GM12878 (cell line): ENCODE measurements at regions not wholly inside any gene's neighbourhood (a gene's known extent, or its start where the extent isn't known, plus 50 kb on each side); places are given as distances from the start of the nearest gene placed in this dataset.

Experiments used
- ATAC-seq: fragments of 200-7000 bp; cut with Tn5 transposase; 3 replicates; pipeline ENCODE4 v1.9.1; 2020; ENCODE audit warnings: mild to moderate bottlenecking, moderate library complexity
- BruUV-seq: library from RNA; stranded (reverse); fragments of 400-500 nt; replicated peaks from 2 replicates; lab custom pipeline; 2021; lab: Mats Ljungman, UMichigan
- CTCF ChIA-PET: fragments of 300-600 bp; sonication (Branson Sonifier 250); formaldehyde crosslinking; extraction: SDS; loops from one replicate; lab custom pipeline; 2021; ENCODE audit warnings: inconsistent platforms; lab: Yijun Ruan, JAX
- POLR2A ChIA-PET: fragments of 350-600 bp; formaldehyde crosslinking; extraction: SDS; loops from one replicate; lab custom pipeline; 2021; ENCODE audit warnings: inconsistent platforms; lab: Charles Lee
- RAD21 ChIA-PET: fragments of 300-600 bp; sonication (Branson Sonifier 250); formaldehyde crosslinking; loops from one replicate; lab custom pipeline; 2023; ENCODE audit warnings: antibody characterized with exemption; ENCODE audit not compliant: unreplicated experiment; lab: Charles Lee
- SMC1A ChIA-PET: fragments of 300-600 bp; sonication (Branson Sonifier 250); formaldehyde crosslinking; loops from one replicate; lab custom pipeline; 2023; ENCODE audit not compliant: unreplicated experiment, uncharacterized antibody; lab: Charles Lee
- DNase-seq: peaks from one replicate; pipeline ENCODE4 v3.0.0-alpha.2; 2011; ENCODE audit warnings: low read depth, low spot score
- FAIRE-seq: peaks from 3 replicates; lab custom pipeline; 2011; peaks lifted over from hg19 to GRCh38; lab: Jason Lieb, UNC
- H2AFZ ChIP-seq: 2 replicates; pipeline ENCODE4 v1.6.0; 2011; ENCODE audit warnings: low read depth, low read length, control low read depth; ENCODE audit not compliant: control insufficient read depth
- H3K27ac ChIP-seq: 2 replicates; pipeline ENCODE4 v1.5.1; 2011; ENCODE audit warnings: control low read depth; ENCODE audit not compliant: control insufficient read depth, insufficient read depth
- H3K27me3 ChIP-seq, 2 experiments: replicated peaks in 1 of 2; 2 replicates each; pipeline versions ENCODE4 v1.6.0 to v1.6.1; 2011; ENCODE audit warnings: low read length in 1 of 2; ENCODE audit not compliant: control insufficient read depth in 2 of 2, insufficient read depth in 2 of 2
- H3K36me3 ChIP-seq, 2 experiments: 2 replicates each; pipeline ENCODE4 v1.5.1; 2011; ENCODE audit warnings: low read length in 1 of 2; ENCODE audit not compliant: control insufficient read depth in 2 of 2, insufficient read depth in 2 of 2
- H3K4me1 ChIP-seq: 2 replicates; pipeline ENCODE4 v1.6.1; 2011; ENCODE audit warnings: mild to moderate bottlenecking, low read length, moderate library complexity, mixed read lengths; ENCODE audit not compliant: control insufficient read depth, insufficient read depth
- H3K4me2 ChIP-seq: 2 replicates; pipeline ENCODE4 v1.6.0; 2011; ENCODE audit warnings: control low read depth; ENCODE audit not compliant: control insufficient read depth, insufficient read depth
- H3K4me3 ChIP-seq: fragments of 200-600 bp; sonication (generic); 2 replicates; pipeline ENCODE4 v1.5.1; 2016
- H3K79me2 ChIP-seq: 2 replicates; pipeline ENCODE4 v1.6.0; 2011; ENCODE audit warnings: low read length; ENCODE audit not compliant: control insufficient read depth, insufficient read depth
- H3K9ac ChIP-seq: 2 replicates; pipeline ENCODE4 v1.8.0; 2011; ENCODE audit warnings: low read length, control low read depth, mixed read lengths; ENCODE audit not compliant: control insufficient read depth, insufficient read depth
- H3K9me3 ChIP-seq: replicated peaks from 3 replicates; pipeline ENCODE4 v1.5.1; 2011; ENCODE audit warnings: mild to moderate bottlenecking, low read length; ENCODE audit not compliant: control insufficient read depth, insufficient read depth
- H4K20me1 ChIP-seq: 2 replicates; pipeline ENCODE4 v1.6.0; 2011; ENCODE audit not compliant: control insufficient read depth, insufficient read depth
- KDM1A ChIP-seq: fragments of 200-600 bp; sonication (generic); IDR thresholded peaks from 2 replicates; pipeline ENCODE4 v1.6.1; 2016; ENCODE audit warnings: borderline replicate concordance
- POU2F2 ChIP-seq: IDR thresholded peaks from 3 replicates; pipeline ENCODE4 v1.6.1; 2011; ENCODE audit warnings: low read depth, mild to moderate bottlenecking, low read length, borderline replicate concordance
- REST ChIP-seq: IDR thresholded peaks from 2 replicates; pipeline ENCODE4 v1.6.1; 2012; ENCODE audit warnings: mild to moderate bottlenecking, low read depth, low read length
- SMARCA5 ChIP-seq: fragments of 450-650 bp; IDR thresholded peaks from 2 replicates; pipeline ENCODE4 v1.6.1; 2017; ENCODE audit warnings: mild to moderate bottlenecking
- TAF1 ChIP-seq: IDR thresholded peaks from 2 replicates; pipeline ENCODE4 v1.6.1; 2011; ENCODE audit warnings: mild to moderate bottlenecking, low read depth, low read length, borderline replicate concordance
- USF2 ChIP-seq: IDR thresholded peaks from 2 replicates; pipeline ENCODE4 v1.6.1; 2011; ENCODE audit warnings: low read depth, low read length, improper control_type of control experiment, borderline replicate concordance
- YY1 ChIP-seq: IDR thresholded peaks from 2 replicates; pipeline ENCODE4 v1.6.1; 2011; ENCODE audit warnings: low read depth, mild to moderate bottlenecking, low read length
- WGBS: methylation state at CpG from one replicate; pipeline ENCODE4 v1.1.6; 2016; ENCODE audit warnings: low lambda C conversion rate; ENCODE audit not compliant: insufficient replicate concordance, insufficient coverage; ENCODE audit errors: missing lambda C conversion rate; 5-methylcytosine and 5-hydroxymethylcytosine counted together
- in situ Hi-C: fragments of 300-500 bp; cut with MboI; formaldehyde crosslinking; loops from 9 replicates; pipeline ENCODE4 v1.14.3; 2018; ENCODE audit warnings: mixed read lengths
- intact Hi-C: fragments of 100-400 bp; cut with micrococcal nuclease; formaldehyde crosslinking; loops from one replicate; pipeline ENCODE4 v1.14.2; 2022; ENCODE audit not compliant: unreplicated experiment

- BruUV-seq = no TSS peak
- Histone ChIP-seq H3K27ac (no peak overlapping the region), H2AFZ (no peak overlapping the region), H3K4me1 (no peaks in the 10 kb centered on the region), H3K9ac (no peak overlapping the region), H3K4me2 (no peak overlapping the region), H4K20me1 (no peaks in the 10 kb centered on the region), H3K27me3 (no peaks in the 10 kb centered on the region), H3K79me2 (no peaks in the 10 kb centered on the region), H3K4me3 (no peak overlapping the region), H3K9me3 (no peaks in the 10 kb centered on the region), H3K36me3 (no peaks in the 10 kb centered on the region)
- no peak for FAIRE-seq
- ChIA-PET CTCF (no interaction called here), RAD21 (no interaction called here), POLR2A (no interaction called here), SMC1A (no interaction called here)
- WGBS = 13% methylated on average over 3 of the region's 3 CpGs
- TF ChIP-seq YY1 (no peak), TAF1 (no peak), REST (no peak), KDM1A (no peak), POU2F2 (no peak), SMARCA5 (no peak), USF2 (no peak)
- intact Hi-C loops = no loop called here
- no peak for DNase-seq
- in situ Hi-C loops = no loop called here
- ATAC-seq = no peak
These were observed 1044.1 kb downstream of the EFNB2 start for GRCh38 chr13:105491345-105491744.
